ENCODE measurements at regions not wholly inside any gene's neighbourhood (a gene's known extent, or its start where the extent isn't known, plus 50 kb on each side); places are given as distances from the start of the nearest gene placed in this dataset.

DNA sequence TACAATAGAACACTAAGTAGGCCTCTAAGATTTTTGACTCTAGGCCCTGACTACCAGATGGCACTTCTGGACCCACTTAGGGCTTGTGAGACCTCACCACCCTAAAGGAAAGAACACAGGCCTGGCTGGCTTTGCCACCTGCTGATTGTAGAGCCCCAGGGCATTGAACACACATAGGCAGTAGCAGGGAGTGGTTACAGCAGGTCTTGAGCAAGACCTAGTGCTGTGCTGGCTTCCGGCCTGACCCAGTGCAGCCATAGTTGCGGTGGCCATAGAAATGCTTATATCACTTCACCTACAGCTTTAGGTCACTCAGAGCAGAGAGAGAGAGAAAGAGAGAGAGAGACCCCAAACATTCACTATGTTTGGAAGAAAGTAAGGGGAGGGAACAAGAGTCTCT, 223.2 kb downstream of the LRATD1 start:
- TF ChIP-seq, protein P1, sequence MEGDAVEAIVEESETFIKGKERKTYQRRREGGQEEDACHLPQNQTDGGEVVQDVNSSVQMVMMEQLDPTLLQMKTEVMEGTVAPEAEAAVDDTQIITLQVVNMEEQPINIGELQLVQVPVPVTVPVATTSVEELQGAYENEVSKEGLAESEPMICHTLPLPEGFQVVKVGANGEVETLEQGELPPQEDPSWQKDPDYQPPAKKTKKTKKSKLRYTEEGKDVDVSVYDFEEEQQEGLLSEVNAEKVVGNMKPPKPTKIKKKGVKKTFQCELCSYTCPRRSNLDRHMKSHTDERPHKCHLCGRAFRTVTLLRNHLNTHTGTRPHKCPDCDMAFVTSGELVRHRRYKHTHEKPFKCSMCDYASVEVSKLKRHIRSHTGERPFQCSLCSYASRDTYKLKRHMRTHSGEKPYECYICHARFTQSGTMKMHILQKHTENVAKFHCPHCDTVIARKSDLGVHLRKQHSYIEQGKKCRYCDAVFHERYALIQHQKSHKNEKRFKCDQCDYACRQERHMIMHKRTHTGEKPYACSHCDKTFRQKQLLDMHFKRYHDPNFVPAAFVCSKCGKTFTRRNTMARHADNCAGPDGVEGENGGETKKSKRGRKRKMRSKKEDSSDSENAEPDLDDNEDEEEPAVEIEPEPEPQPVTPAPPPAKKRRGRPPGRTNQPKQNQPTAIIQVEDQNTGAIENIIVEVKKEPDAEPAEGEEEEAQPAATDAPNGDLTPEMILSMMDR (conservative IDR thresholded peaks at IDR 0.05; ENCODE audit: low read depth, low read length), result no peak
- TF ChIP-seq EZH2 (IDR thresholded peaks at IDR 0.05; ENCODE audit: low read length, unreplicated experiment), result no peak

All from PC-3 (cell line).